H9 (cell line): ENCODE measurements at regions not wholly inside any gene's neighbourhood (a gene's known extent, or its start where the extent isn't known, plus 50 kb on each side); places are given as distances from the start of the nearest gene placed in this dataset.

ENCODE experiments used
- DNase-seq: peaks from one replicate; pipeline ENCODE4 v3.0.0-alpha.2; 2017
- H2AFZ ChIP-seq: one replicate; pipeline ENCODE4 v1.6.1; 2013; ENCODE audit warnings: mild to moderate bottlenecking, low read length, control low read depth, moderate library complexity
- H2AK5ac ChIP-seq: 2 replicates; pipeline ENCODE4 v1.6.1; 2013; ENCODE audit warnings: low read length, control low read depth, mixed read lengths; ENCODE audit not compliant: insufficient read length
- H2BK120ac ChIP-seq: one replicate; pipeline ENCODE4 v1.6.1; 2013; ENCODE audit warnings: low read depth, mild to moderate bottlenecking, low read length, control low read depth, inconsistent platforms; ENCODE audit not compliant: poor library complexity, severe bottlenecking
- H2BK12ac ChIP-seq: 2 replicates; pipeline ENCODE4 v1.6.1; 2013; ENCODE audit warnings: low read length, control low read depth, mixed read lengths, low read depth; ENCODE audit not compliant: insufficient read length
- H2BK15ac ChIP-seq: 2 replicates; pipeline ENCODE4 v1.6.1; 2013; ENCODE audit warnings: low read depth, low read length, control low read depth
- H2BK20ac ChIP-seq: one replicate; pipeline ENCODE4 v1.6.1; 2013; ENCODE audit warnings: low read depth, mild to moderate bottlenecking, low read length, control low read depth, inconsistent platforms; ENCODE audit not compliant: poor library complexity, severe bottlenecking
- H2BK5ac ChIP-seq: 2 replicates; pipeline ENCODE4 v1.6.1; 2013; ENCODE audit warnings: low read length, control low read depth, mixed read lengths; ENCODE audit not compliant: insufficient read length
- H3K14ac ChIP-seq: 2 replicates; pipeline ENCODE4 v1.6.1; 2013; ENCODE audit warnings: low read length, control low read depth; ENCODE audit not compliant: insufficient read depth
- H3K18ac ChIP-seq: 2 replicates; pipeline ENCODE4 v1.6.1; 2013; ENCODE audit warnings: low read depth, mild to moderate bottlenecking, mixed read lengths, low read length, control low read depth; ENCODE audit not compliant: insufficient read length
- H3K23ac ChIP-seq: 2 replicates; pipeline ENCODE4 v1.6.1; 2013; ENCODE audit warnings: low read length, control low read depth, mixed read lengths, low read depth; ENCODE audit not compliant: insufficient read length
- H3K23me2 ChIP-seq: 2 replicates; pipeline ENCODE4 v1.6.1; 2013; ENCODE audit warnings: low read depth, mild to moderate bottlenecking, mixed read lengths, low read length, control low read depth; ENCODE audit not compliant: insufficient read length, poor library complexity, severe bottlenecking
- H3K27ac ChIP-seq: 2 replicates; pipeline ENCODE4 v1.5.1; 2013; ENCODE audit warnings: low read length, control low read depth, mixed read lengths, low read depth; ENCODE audit not compliant: insufficient read length
- H3K27me3 ChIP-seq: 2 replicates; pipeline ENCODE4 v1.6.1; 2013; ENCODE audit warnings: low read length, control low read depth, inconsistent platforms; ENCODE audit not compliant: insufficient read depth
- H3K4ac ChIP-seq: 2 replicates; pipeline ENCODE4 v1.6.1; 2013; ENCODE audit warnings: low read depth, mild to moderate bottlenecking, control low read depth, inconsistent platforms, low read length, moderate library complexity
- H3K4me1 ChIP-seq: 2 replicates; pipeline ENCODE4 v1.6.1; 2013; ENCODE audit warnings: low read length, control low read depth, inconsistent platforms; ENCODE audit not compliant: insufficient read depth
- H3K4me2 ChIP-seq: 2 replicates; pipeline ENCODE4 v1.6.1; 2013; ENCODE audit warnings: low read length, control low read depth, mixed read lengths; ENCODE audit not compliant: insufficient read length, insufficient read depth
- H3K56ac ChIP-seq: 2 replicates; pipeline ENCODE4 v1.6.1; 2013; ENCODE audit warnings: low read depth, mild to moderate bottlenecking, mixed read lengths, low read length, control low read depth; ENCODE audit not compliant: insufficient read length
- H3K79me1 ChIP-seq: 2 replicates; pipeline ENCODE4 v1.6.1; 2013; ENCODE audit warnings: low read depth, mild to moderate bottlenecking, moderate library complexity, low read length, control low read depth, inconsistent platforms; ENCODE audit not compliant: insufficient read depth, poor library complexity, severe bottlenecking
- H3K79me2 ChIP-seq: 2 replicates; pipeline ENCODE4 v1.6.1; 2013; ENCODE audit warnings: low read length, control low read depth, inconsistent platforms; ENCODE audit not compliant: insufficient read depth
- H3K9ac ChIP-seq: 2 replicates; pipeline ENCODE4 v1.6.1; 2013; ENCODE audit warnings: low read length, control low read depth, mixed read lengths; ENCODE audit not compliant: insufficient read length; ENCODE audit errors: extremely low read depth
- H3K9me3 ChIP-seq: one replicate; pipeline ENCODE4 v1.6.1; 2013; ENCODE audit warnings: low read depth, low read length, inconsistent platforms; ENCODE audit not compliant: control insufficient read depth
- H3T11ph ChIP-seq: one replicate; pipeline ENCODE4 v1.6.1; 2013; ENCODE audit warnings: mild to moderate bottlenecking, low read length, control low read depth, inconsistent platforms
- H4K20me1 ChIP-seq: one replicate; pipeline ENCODE4 v1.6.1; 2013; ENCODE audit not compliant: control insufficient read depth, insufficient read length, insufficient read depth
- H4K5ac ChIP-seq: 2 replicates; pipeline ENCODE4 v1.6.1; 2013; ENCODE audit warnings: low read depth, mild to moderate bottlenecking, mixed read lengths, low read length, control low read depth; ENCODE audit not compliant: insufficient read length
- H4K8ac ChIP-seq: replicated peaks from 2 replicates; pipeline ENCODE4 v1.6.1; 2013; ENCODE audit warnings: low read length, control low read depth, mixed read lengths, low read depth; ENCODE audit not compliant: insufficient read length
- H4K91ac ChIP-seq: 2 replicates; pipeline ENCODE4 v1.6.1; 2013; ENCODE audit warnings: low read depth, mild to moderate bottlenecking, moderate library complexity, mixed read lengths, low read length, control low read depth; ENCODE audit not compliant: insufficient read length
- H3K27ac Mint-ChIP-seq, 3 experiments: 2 replicates in 2 of 3; 3 replicates in 1 of 3; pipeline ENCODE4 v1.8.0; 2020 to 2021; ENCODE audit warnings: mixed read lengths in 3 of 3, mild to moderate bottlenecking in 1 of 3, moderate library complexity in 1 of 3
- H3K27me3 Mint-ChIP-seq: 2 replicates; pipeline ENCODE4 v1.8.0; 2021; ENCODE audit warnings: low read depth, mild to moderate bottlenecking, moderate library complexity, mixed read lengths
- H3K36me3 Mint-ChIP-seq, 3 experiments: 2 replicates in 2 of 3; 3 replicates in 1 of 3; pipeline ENCODE4 v1.8.0; 2020 to 2021; ENCODE audit warnings: low read depth in 3 of 3, mixed read lengths in 3 of 3; ENCODE audit not compliant: insufficient read depth in 1 of 3
- H3K4me1 Mint-ChIP-seq, 2 experiments: 2 replicates each; pipeline ENCODE4 v1.8.0; 2020; ENCODE audit warnings: mixed read lengths in 2 of 2
- H3K4me3 Mint-ChIP-seq, 2 experiments: 2 replicates in 1 of 2; 3 replicates in 1 of 2; pipeline ENCODE4 v1.8.0; 2020 to 2021; ENCODE audit warnings: mild to moderate bottlenecking in 2 of 2, mixed read lengths in 2 of 2, moderate library complexity in 1 of 2
- H3K9me3 Mint-ChIP-seq, 2 experiments: 2 replicates in 1 of 2; 3 replicates in 1 of 2; pipeline ENCODE4 v1.8.0; 2020; ENCODE audit warnings: mild to moderate bottlenecking in 2 of 2, mixed read lengths in 2 of 2, moderate library complexity in 1 of 2
- WGBS: extraction: QIAGEN DNeasy Blood & Tissue Kit; methylation state at CpG from one replicate; pipeline ENCODE4 v1.1.7; 2013; ENCODE audit warnings: missing lambda C conversion rate, low lambda C conversion rate, mixed read lengths; ENCODE audit not compliant: insufficient read length; ENCODE audit errors: extremely low coverage; 5-methylcytosine and 5-hydroxymethylcytosine counted together
- TF ChIP-seq, protein P1 (sequence below): fragments of 200-600 bp; sonication (generic); conservative IDR thresholded peaks from 3 replicates; pipeline ENCODE4 v1.8.0; 2021; ENCODE audit warnings: antibody characterized with exemption, mild to moderate bottlenecking

DNA sequence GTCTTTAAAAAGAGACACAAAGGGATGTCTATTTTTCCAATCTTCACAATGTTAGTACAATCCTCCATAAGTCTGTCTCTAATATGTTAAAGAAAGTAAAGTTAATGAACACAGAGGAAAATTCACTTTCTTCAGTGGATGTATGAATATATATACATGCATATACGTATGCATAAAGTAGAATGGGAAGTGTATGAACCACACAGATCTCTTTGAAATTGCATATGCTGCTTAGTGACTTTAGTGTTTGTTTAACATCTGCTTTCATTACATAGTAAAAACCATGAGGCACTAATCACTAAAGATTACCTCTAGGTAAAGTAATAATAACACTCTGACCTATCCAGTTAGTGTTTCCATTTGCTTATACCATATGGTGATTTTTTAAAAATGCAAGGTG lies 451.2 kb downstream of the SEMA3D start:
- Histone ChIP-seq H2BK5ac (no peak overlapping the region), H3K79me2 (no peaks in the 10 kb centered on the region), H3K56ac (no peak overlapping the region), H2BK20ac (no peak overlapping the region), H4K91ac (no peak overlapping the region), H4K20me1 (no peaks in the 10 kb centered on the region), H2BK120ac (no peak overlapping the region), H3K4me1 (no peaks in the 10 kb centered on the region), H3K9ac (no peak overlapping the region), H3K18ac (no peak overlapping the region), H2BK15ac (no peak overlapping the region), H3K27ac (no peak overlapping the region), H3K27me3 (no peaks in the 10 kb centered on the region), H3K9me3 (no peaks in the 10 kb centered on the region), H3K23ac (no peak overlapping the region), H3T11ph (no peak overlapping the region), H2BK12ac (no peak overlapping the region), H2AFZ (no peak overlapping the region), H2AK5ac (no peak overlapping the region), H3K4ac (no peak overlapping the region), H3K4me2 (no peak overlapping the region), H3K23me2 (no peaks in the 10 kb centered on the region), H4K8ac (no peak overlapping the region), H4K5ac (no peak overlapping the region), H3K79me1 (no peaks in the 10 kb centered on the region), H3K14ac (no peak overlapping the region)
- Mint-ChIP-seq H3K27ac (no peak overlapping the region), H3K4me1 (no peaks in the 10 kb centered on the region), H3K4me3 (no peak overlapping the region), H3K9me3 (peaks cover 9% of the 10 kb centered on the region in 2 experiments; a peak in 4 of 5 replicates), H3K36me3 (peaks cover 4 to 7% (median 4%) of the 10 kb centered on the region in 3 experiments; a peak in 5 of 7 replicates), H3K27me3 (no peaks in the 10 kb centered on the region)
- WGBS: no CpG with 5 or more reads among the region's 1 CpG
- TF ChIP-seq, protein P1, sequence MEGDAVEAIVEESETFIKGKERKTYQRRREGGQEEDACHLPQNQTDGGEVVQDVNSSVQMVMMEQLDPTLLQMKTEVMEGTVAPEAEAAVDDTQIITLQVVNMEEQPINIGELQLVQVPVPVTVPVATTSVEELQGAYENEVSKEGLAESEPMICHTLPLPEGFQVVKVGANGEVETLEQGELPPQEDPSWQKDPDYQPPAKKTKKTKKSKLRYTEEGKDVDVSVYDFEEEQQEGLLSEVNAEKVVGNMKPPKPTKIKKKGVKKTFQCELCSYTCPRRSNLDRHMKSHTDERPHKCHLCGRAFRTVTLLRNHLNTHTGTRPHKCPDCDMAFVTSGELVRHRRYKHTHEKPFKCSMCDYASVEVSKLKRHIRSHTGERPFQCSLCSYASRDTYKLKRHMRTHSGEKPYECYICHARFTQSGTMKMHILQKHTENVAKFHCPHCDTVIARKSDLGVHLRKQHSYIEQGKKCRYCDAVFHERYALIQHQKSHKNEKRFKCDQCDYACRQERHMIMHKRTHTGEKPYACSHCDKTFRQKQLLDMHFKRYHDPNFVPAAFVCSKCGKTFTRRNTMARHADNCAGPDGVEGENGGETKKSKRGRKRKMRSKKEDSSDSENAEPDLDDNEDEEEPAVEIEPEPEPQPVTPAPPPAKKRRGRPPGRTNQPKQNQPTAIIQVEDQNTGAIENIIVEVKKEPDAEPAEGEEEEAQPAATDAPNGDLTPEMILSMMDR: no peak
- no peak for DNase-seq
